Mononuclear cell (primary cell): ENCODE measurements at regions not wholly inside any gene's neighbourhood (a gene's known extent, or its start where the extent isn't known, plus 50 kb on each side); places are given as distances from the start of the nearest gene placed in this dataset.
"Not testable (repeated sequence)": the region's sequence is repeated elsewhere in the genome, so short reads cannot be mapped to it uniquely, and the experiment has no call there.

Experiments used
- H3K27me3 ChIP-seq: 2 replicates; pipeline ENCODE4 v1.6.0; 2011; ENCODE audit warnings: low read length, control low read depth; ENCODE audit not compliant: insufficient read depth
- H3K4me1 ChIP-seq: 2 replicates; pipeline ENCODE4 v1.5.1; 2011; ENCODE audit warnings: mild to moderate bottlenecking, low read length, control low read depth; ENCODE audit not compliant: insufficient read depth
- H3K4me3 ChIP-seq: 2 replicates; pipeline ENCODE4 v1.5.1; 2011; ENCODE audit warnings: mild to moderate bottlenecking, low read length, moderate library complexity
- H3K9me3 ChIP-seq: 2 replicates; pipeline ENCODE4 v1.5.1; 2011; ENCODE audit warnings: low read depth, mild to moderate bottlenecking, control low read depth, low read length

- not testable (repeated sequence) for H3K4me3 ChIP-seq, H3K27me3 ChIP-seq, H3K9me3 ChIP-seq, H3K4me1 ChIP-seq
Measured at GRCh38 chr4:4057226-4057625, 169.5 kb downstream of the OTOP1 start.

GRCh38 chr4:4084171-4084570 is 142.6 kb downstream of the OTOP1 start:
- not testable (repeated sequence) for H3K9me3 ChIP-seq, H3K27me3 ChIP-seq, H3K4me1 ChIP-seq, H3K4me3 ChIP-seq

GRCh38 chr4:4089716-4090419 is 136.9 kb downstream of the OTOP1 start:
- not testable (repeated sequence) for H3K9me3 ChIP-seq, H3K4me1 ChIP-seq, H3K27me3 ChIP-seq, H3K4me3 ChIP-seq

GRCh38 chr4:4090720-4091119 is 136.0 kb downstream of the OTOP1 start:
- not testable (repeated sequence) for H3K4me3 ChIP-seq, H3K4me1 ChIP-seq, H3K9me3 ChIP-seq, H3K27me3 ChIP-seq

GRCh38 chr4:4092159-4092558 is 134.6 kb downstream of the OTOP1 start:
- H3K4me1 ChIP-seq, H3K27me3 ChIP-seq, H3K9me3 ChIP-seq, H3K4me3 ChIP-seq: not testable (repeated sequence)

DNA sequence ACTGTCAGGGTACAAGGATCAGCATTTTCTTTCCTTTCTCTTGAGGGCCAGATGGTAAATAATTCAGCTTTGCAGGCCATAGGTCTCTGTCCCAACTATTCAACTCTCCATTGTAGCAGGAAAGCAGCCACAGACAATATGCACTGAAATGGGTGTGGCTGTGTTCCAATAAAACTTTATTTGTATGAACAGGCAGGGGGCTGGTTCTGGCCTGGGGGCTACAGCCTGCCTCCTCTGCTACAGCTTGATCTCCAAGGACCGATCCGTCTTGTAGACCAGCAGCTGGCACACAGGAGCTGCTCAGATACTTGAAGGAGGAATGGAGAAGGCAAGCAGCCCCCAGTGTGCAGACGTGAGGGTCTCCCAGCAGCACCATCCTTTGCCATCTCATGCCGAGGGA is 127.1 kb downstream of the OTOP1 start:
- H3K9me3 ChIP-seq, H3K4me3 ChIP-seq, H3K4me1 ChIP-seq, H3K27me3 ChIP-seq: not testable (repeated sequence)

GRCh38 chr4:4106923-4107322 is 119.8 kb downstream of the OTOP1 start:
- not testable (repeated sequence) for H3K4me3 ChIP-seq, H3K27me3 ChIP-seq

DNA sequence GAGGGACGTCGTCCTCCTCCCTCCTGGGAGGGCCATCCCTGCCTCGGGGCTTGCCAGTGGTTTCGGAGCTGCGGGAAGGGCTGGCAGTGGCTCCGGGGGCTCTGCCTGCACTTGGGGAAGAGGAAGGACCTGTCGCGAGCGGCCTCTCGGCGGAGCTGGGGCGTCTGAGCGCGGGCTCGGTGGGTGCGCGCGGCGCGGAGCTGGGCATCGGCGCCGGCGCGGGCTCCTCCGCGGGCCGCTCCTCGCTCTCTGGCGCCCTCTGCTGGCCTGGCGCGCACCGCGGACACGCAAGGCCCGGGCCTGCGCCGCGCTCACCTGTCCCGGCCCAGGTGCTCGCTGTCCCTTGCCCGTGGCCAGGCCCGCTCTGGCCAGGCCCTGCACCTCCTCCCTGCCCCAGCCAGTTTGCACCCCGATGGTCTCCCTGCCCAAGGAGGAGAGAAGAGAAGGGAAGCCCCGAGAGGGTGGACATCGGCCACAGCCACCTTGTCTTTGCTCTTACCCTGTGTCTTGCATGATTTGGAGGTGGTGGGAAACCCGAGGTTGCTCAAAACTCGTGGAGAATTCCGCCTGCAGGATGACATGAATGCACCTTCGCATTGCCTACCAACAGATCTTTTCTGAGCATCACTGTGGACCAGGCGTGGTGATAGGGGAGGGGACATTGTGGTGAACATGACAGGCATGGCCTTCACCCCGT is 119.2 kb downstream of the OTOP1 start:
- H3K9me3 ChIP-seq, H3K4me3 ChIP-seq: not testable (repeated sequence)

More at GRCh38 chr4:4106923-4107322, 119.8 kb downstream of the OTOP1 start:
- not testable (repeated sequence) for H3K9me3 ChIP-seq, H3K4me1 ChIP-seq

DNA sequence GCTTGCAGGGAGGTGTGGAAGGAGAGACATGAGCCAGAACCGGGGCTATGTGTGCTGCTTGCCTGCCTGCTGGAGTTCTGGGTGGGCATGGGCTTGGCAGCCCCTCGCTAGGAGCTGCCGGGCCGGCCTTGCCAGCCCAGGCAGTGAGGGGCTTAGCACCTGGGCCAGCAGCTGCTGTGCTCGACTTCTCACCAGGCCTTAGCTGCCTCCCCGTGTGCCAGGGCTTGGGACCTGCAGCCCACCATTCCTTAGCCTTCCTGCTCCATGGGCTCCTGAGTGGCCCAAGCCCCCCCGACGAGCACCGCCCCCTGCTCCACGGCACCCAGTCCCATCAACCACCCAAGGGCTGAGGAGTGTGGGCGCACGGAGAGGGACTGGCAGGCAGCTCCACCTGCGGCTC is 111.3 kb downstream of the OTOP1 start:
- not testable (repeated sequence) for H3K4me3 ChIP-seq, H3K4me1 ChIP-seq, H3K9me3 ChIP-seq, H3K27me3 ChIP-seq

More for the DNA sequence above, 119.2 kb downstream of the OTOP1 start:
- H3K27me3 ChIP-seq, H3K4me1 ChIP-seq: not testable (repeated sequence)

DNA sequence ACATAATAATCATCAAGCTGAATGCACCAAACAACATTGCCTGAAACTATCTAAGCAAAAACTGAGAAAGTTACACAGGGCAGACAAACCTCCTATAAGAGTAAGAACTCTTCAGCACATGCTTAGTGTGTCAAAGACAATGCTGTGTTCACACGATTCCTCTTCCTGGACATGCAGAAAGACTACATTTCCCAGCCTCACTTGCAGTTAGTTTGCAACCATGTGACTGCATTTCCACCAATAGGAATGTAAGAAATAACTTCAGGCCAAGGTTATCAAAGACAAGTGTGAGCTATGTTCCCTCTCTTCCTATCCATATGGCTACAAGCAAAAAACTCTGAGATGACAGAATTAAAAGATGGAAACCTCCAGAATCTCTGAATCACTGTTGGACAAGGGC is 109.8 kb downstream of the OTOP1 start:
- H3K4me3 ChIP-seq, H3K4me1 ChIP-seq, H3K9me3 ChIP-seq, H3K27me3 ChIP-seq: not testable (repeated sequence)

GRCh38 chr4:4134368-4134767 is 92.4 kb downstream of the OTOP1 start:
- H3K9me3 ChIP-seq, H3K4me3 ChIP-seq, H3K4me1 ChIP-seq, H3K27me3 ChIP-seq: not testable (repeated sequence)

GRCh38 chr4:4136621-4137020 is 90.1 kb downstream of the OTOP1 start:
- not testable (repeated sequence) for H3K27me3 ChIP-seq, H3K4me1 ChIP-seq, H3K4me3 ChIP-seq, H3K9me3 ChIP-seq
